ENCODE measurements at regions not wholly inside any gene's neighbourhood (a gene's known extent, or its start where the extent isn't known, plus 50 kb on each side); places are given as distances from the start of the nearest gene placed in this dataset.
A peak's percentile ranks its signal among the peaks of the same experiment; 100 is the strongest.

- no peak for DNase-seq
These were observed 188.9 kb downstream of the RHOU start for GRCh38 chr1:228923973-228924686.

- DNase-seq = no peak
These were observed 190.4 kb downstream of the RHOU start for GRCh38 chr1:228925691-228926090.

- DNase-seq = no peak
These were observed 192.1 kb downstream of the RHOU start for GRCh38 chr1:228927421-228927820.

GRCh38 chr1:228927946-228928898 is 192.9 kb downstream of the RHOU start:
- no peak for DNase-seq

- no peak for DNase-seq
These were observed 194.3 kb downstream of the RHOU start for GRCh38 chr1:228929476-228930027.

GRCh38 chr1:228930479-228930957 is 195.2 kb downstream of the RHOU start:
- DNase-seq = no peak

- DNase-seq = no peak
These were observed 198.5 kb downstream of the RHOU start for GRCh38 chr1:228933753-228934152.

- DNase-seq = no peak
These were observed 200.0 kb downstream of the RHOU start for GRCh38 chr1:228935198-228935663.

- DNase-seq = no peak
These were observed 200.8 kb downstream of the RHOU start for GRCh38 chr1:228935855-228936727.

- DNase-seq = no peak
These were observed 201.6 kb downstream of the RHOU start for GRCh38 chr1:228936881-228937280.

GRCh38 chr1:228937351-228937750 is 202.1 kb downstream of the RHOU start:
- DNase-seq = no peak

- no peak for DNase-seq
These were observed 202.7 kb downstream of the RHOU start for GRCh38 chr1:228937851-228938536.

- DNase-seq = peak; percentile 10
These were observed 203.2 kb downstream of the RHOU start for GRCh38 chr1:228938537-228938901.

GRCh38 chr1:228939001-228939691 is 203.9 kb downstream of the RHOU start:
- DNase-seq = no peak

- DNase-seq = no peak
These were observed 204.7 kb downstream of the RHOU start for GRCh38 chr1:228939881-228940392.

GRCh38 chr1:228940526-228940925 is 205.2 kb downstream of the RHOU start:
- DNase-seq = no peak

- no peak for DNase-seq
These were observed 205.6 kb downstream of the RHOU start for GRCh38 chr1:228940926-228941325.

GRCh38 chr1:228941666-228942065 is 206.4 kb downstream of the RHOU start:
- DNase-seq = no peak

GRCh38 chr1:228943436-228943835 is 208.2 kb downstream of the RHOU start:
- no peak for DNase-seq

GRCh38 chr1:228944296-228944695 is 209.0 kb downstream of the RHOU start:
- DNase-seq = no peak

GRCh38 chr1:228944935-228945371 is 209.7 kb downstream of the RHOU start:
- no peak for DNase-seq
